ENCODE measurements at regions not wholly inside any gene's neighbourhood (a gene's known extent, or its start where the extent isn't known, plus 50 kb on each side); places are given as distances from the start of the nearest gene placed in this dataset.

DNA sequence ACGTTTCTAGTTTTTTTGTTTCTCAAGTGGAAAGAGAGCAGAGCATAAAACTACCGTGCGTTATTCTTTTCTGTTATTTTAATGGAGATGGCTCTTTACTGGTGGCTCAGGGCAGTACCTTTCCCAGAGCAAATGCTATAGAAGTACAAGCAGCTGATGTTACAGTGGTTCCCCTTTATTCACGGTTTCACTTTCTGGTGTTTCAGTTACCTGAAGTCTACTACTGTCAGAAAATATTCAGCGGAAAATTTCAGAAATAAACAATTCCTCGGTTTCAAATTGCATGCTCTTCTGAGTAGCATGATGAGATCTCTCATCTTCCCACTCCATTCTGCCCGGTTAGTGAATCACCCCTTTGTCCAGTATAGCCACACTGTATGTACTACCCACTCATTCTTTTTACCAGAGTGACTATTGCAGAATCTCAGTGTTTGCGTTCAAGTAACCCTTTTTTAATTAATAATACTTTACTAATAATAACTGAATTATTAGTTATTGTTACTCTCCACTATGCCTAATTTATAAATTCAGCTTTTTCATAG, 597.5 kb upstream of the ROBO2 start:
- TF ChIP-seq, protein P1, sequence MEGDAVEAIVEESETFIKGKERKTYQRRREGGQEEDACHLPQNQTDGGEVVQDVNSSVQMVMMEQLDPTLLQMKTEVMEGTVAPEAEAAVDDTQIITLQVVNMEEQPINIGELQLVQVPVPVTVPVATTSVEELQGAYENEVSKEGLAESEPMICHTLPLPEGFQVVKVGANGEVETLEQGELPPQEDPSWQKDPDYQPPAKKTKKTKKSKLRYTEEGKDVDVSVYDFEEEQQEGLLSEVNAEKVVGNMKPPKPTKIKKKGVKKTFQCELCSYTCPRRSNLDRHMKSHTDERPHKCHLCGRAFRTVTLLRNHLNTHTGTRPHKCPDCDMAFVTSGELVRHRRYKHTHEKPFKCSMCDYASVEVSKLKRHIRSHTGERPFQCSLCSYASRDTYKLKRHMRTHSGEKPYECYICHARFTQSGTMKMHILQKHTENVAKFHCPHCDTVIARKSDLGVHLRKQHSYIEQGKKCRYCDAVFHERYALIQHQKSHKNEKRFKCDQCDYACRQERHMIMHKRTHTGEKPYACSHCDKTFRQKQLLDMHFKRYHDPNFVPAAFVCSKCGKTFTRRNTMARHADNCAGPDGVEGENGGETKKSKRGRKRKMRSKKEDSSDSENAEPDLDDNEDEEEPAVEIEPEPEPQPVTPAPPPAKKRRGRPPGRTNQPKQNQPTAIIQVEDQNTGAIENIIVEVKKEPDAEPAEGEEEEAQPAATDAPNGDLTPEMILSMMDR (IDR thresholded peaks at IDR 0.05): no peak
- TF ChIP-seq POLR2A (IDR thresholded peaks at IDR 0.05): no peak

Data from Peyer's patch (tissue), 4 donors.